ENCODE measurements at regions not wholly inside any gene's neighbourhood (a gene's known extent, or its start where the extent isn't known, plus 50 kb on each side); places are given as distances from the start of the nearest gene placed in this dataset.

GRCh38 chr11:32003335-32003734 is 87.5 kb upstream of the RCN1 start:
- no peak overlapping the region for H3K27ac ChIP-seq
- no peak for DNase-seq (ENCODE audit: low spot score)
- TF ChIP-seq, protein P1, sequence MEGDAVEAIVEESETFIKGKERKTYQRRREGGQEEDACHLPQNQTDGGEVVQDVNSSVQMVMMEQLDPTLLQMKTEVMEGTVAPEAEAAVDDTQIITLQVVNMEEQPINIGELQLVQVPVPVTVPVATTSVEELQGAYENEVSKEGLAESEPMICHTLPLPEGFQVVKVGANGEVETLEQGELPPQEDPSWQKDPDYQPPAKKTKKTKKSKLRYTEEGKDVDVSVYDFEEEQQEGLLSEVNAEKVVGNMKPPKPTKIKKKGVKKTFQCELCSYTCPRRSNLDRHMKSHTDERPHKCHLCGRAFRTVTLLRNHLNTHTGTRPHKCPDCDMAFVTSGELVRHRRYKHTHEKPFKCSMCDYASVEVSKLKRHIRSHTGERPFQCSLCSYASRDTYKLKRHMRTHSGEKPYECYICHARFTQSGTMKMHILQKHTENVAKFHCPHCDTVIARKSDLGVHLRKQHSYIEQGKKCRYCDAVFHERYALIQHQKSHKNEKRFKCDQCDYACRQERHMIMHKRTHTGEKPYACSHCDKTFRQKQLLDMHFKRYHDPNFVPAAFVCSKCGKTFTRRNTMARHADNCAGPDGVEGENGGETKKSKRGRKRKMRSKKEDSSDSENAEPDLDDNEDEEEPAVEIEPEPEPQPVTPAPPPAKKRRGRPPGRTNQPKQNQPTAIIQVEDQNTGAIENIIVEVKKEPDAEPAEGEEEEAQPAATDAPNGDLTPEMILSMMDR (IDR thresholded peaks at IDR 0.05) = no peak
- H3K4me3 ChIP-seq = no peak overlapping the region

DNA sequence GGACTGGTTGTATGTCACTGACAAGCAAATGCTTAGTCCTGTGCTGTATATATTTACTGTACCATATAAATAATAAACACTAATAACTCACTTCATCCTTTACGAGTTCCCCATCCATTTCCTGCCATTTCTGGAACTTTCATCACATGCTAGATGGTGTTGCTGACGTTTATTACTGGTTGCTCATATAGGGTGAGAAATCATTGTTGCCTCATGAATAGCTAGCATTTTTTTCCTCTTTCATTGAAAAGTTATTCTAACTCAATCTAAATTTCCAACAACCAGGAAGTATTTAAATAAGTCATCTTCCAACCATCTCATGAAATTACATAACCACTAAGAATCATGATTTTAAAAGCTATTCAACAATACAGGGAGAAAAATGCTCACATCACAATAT is 88.6 kb upstream of the RCN1 start:
- H3K27ac ChIP-seq = no peak overlapping the region
- TF ChIP-seq, protein P1 (IDR thresholded peaks at IDR 0.05) = no peak
- no peak overlapping the region for H3K4me3 ChIP-seq
- DNase-seq (ENCODE audit: low spot score) = no peak

DNA sequence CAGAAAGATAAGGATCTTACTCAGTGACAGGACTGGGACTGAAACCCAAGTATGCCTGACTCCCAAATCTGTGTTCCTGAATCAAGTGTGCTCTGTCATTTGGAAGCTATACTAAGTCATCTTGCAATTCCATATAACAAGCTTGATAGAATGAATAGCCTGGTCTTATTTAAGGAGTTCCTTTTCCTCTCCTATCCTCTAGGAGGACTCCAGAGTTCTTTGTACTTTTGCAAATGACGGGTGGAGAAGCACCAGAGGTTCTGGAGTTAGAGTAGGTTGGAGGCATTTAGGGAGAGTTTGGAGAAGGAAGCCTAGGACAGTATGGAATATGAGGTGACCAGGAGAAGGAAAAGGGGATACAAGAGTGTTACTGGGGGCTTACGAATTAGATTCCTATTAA is 92.9 kb upstream of the RCN1 start:
- Histone ChIP-seq H3K27ac (no peak overlapping the region), H3K4me3 (no peak overlapping the region)
- no peak for DNase-seq (ENCODE audit: low spot score)
- TF ChIP-seq, protein P1 (IDR thresholded peaks at IDR 0.05) = no peak

GRCh38 chr11:31996159-31996881 is 94.6 kb upstream of the RCN1 start:
- DNase-seq (ENCODE audit: low spot score) = no peak

GRCh38 chr11:31995525-31996094 is 95.3 kb upstream of the RCN1 start:
- TF ChIP-seq, protein P1 (IDR thresholded peaks at IDR 0.05) = no peak
- DNase-seq (ENCODE audit: low spot score) = no peak
- Histone ChIP-seq H3K27ac (no peak overlapping the region), H3K4me3 (no peak overlapping the region)

More at GRCh38 chr11:31996159-31996881, 94.6 kb upstream of the RCN1 start:
- no peak overlapping the region for H3K27ac ChIP-seq
- no peak overlapping the region for H3K4me3 ChIP-seq
- TF ChIP-seq, protein P1 (IDR thresholded peaks at IDR 0.05) = no peak

- no peak for DNase-seq (ENCODE audit: low spot score)
- no peak overlapping the region for H3K4me3 ChIP-seq
- H3K27ac ChIP-seq = no peak overlapping the region
- TF ChIP-seq, protein P1 (IDR thresholded peaks at IDR 0.05) = no peak
These were observed 95.8 kb upstream of the RCN1 start for GRCh38 chr11:31995032-31995431.
